ENCODE measurements at regions not wholly inside any gene's neighbourhood (a gene's known extent, or its start where the extent isn't known, plus 50 kb on each side); places are given as distances from the start of the nearest gene placed in this dataset.
"Not testable (repeated sequence)": the region's sequence is repeated elsewhere in the genome, so short reads cannot be mapped to it uniquely, and the experiment has no call there.

- H3K36me3 ChIP-seq, result no peaks in the 10 kb centered on the region
- no peak overlapping the region for H3K4me3 ChIP-seq
- no peak overlapping the region for H3K27ac ChIP-seq
- no peak for DNase-seq (ENCODE audit: low spot score in 2 of 2)
- H3K4me1 ChIP-seq, result peaks cover 0 to 11% (median 0%) of the 10 kb centered on the region in 4 donors
- H3K27me3 ChIP-seq, result no peaks in the 10 kb centered on the region
- WGBS, 2 donors, result 72 to 84% methylated on average over 2 of the region's 2 CpGs
- H3K9me3 ChIP-seq, result peaks cover 0 to 3% (median 0%) of the 10 kb centered on the region in 4 donors
- TF ChIP-seq EP300 (IDR thresholded peaks at IDR 0.05), result no peak
- no peak for TF ChIP-seq CTCF (IDR thresholded peaks at IDR 0.05)
- no peak for TF ChIP-seq POLR2A (IDR thresholded peaks at IDR 0.05)
These were observed 195.0 kb downstream of the BTBD3 start for GRCh38 chr20:12112665-12113064.

GRCh38 chr20:12113075-12113467 lies 195.4 kb downstream of the BTBD3 start:
- H3K36me3 ChIP-seq, result no peaks in the 10 kb centered on the region
- no peak for DNase-seq (ENCODE audit: low spot score in 2 of 2)
- H3K4me3 ChIP-seq, result no peak overlapping the region
- WGBS, 2 donors, result 70 to 74% methylated on average over 3 of the region's 3 CpGs
- TF ChIP-seq EP300 (IDR thresholded peaks at IDR 0.05), result no peak
- TF ChIP-seq POLR2A (IDR thresholded peaks at IDR 0.05), result no peak
- no peak for TF ChIP-seq CTCF (IDR thresholded peaks at IDR 0.05)
- no peak overlapping the region for H3K27ac ChIP-seq
- H3K27me3 ChIP-seq, result no peaks in the 10 kb centered on the region
- no peaks in the 10 kb centered on the region for H3K9me3 ChIP-seq
- H3K4me1 ChIP-seq, result peaks cover 0 to 11% (median 0%) of the 10 kb centered on the region in 4 donors

- H3K4me3 ChIP-seq, result no peak overlapping the region
- TF ChIP-seq CTCF (IDR thresholded peaks at IDR 0.05) (no peak), POLR2A (IDR thresholded peaks at IDR 0.05) (no peak), EP300 (IDR thresholded peaks at IDR 0.05) (no peak)
- peak in 1 of 2 donors; percentile 13 for DNase-seq (ENCODE audit: low spot score in 2 of 2)
- peaks cover 0 to 11% (median 0%) of the 10 kb centered on the region in 4 donors for H3K4me1 ChIP-seq
- H3K36me3 ChIP-seq, result no peaks in the 10 kb centered on the region
- WGBS, 2 donors, result 25 to 33% methylated on average over 10 of the region's 10 CpGs
- H3K27ac ChIP-seq, result peak overlapping the region in 1 of 4 donors; percentile 7
- peaks cover 0 to 2% (median 0%) of the 10 kb centered on the region in 4 donors for H3K9me3 ChIP-seq
- no peaks in the 10 kb centered on the region for H3K27me3 ChIP-seq
These were observed 196.0 kb downstream of the BTBD3 start for GRCh38 chr20:12113468-12114371.

GRCh38 chr20:12129114-12129513 lies 211.4 kb downstream of the BTBD3 start:
- not testable (repeated sequence) for DNase-seq (ENCODE audit: low spot score in 2 of 2); H3K27me3 ChIP-seq; H3K36me3 ChIP-seq; H3K27ac ChIP-seq; H3K4me3 ChIP-seq; H3K4me1 ChIP-seq; H3K9me3 ChIP-seq
- WGBS, 2 donors, result 82 to 86% methylated on average over 9 to 13 of the region's 13 CpGs

GRCh38 chr20:12129532-12129931 lies 211.8 kb downstream of the BTBD3 start:
- not testable (repeated sequence) for H3K36me3 ChIP-seq; H3K27me3 ChIP-seq; H3K27ac ChIP-seq; H3K4me3 ChIP-seq; H3K9me3 ChIP-seq; DNase-seq (ENCODE audit: low spot score in 2 of 2); H3K4me1 ChIP-seq
- 89% methylated on average over 10 of the region's 10 CpGs for WGBS, 2 donors

GRCh38 chr20:12130781-12131180 lies 213.1 kb downstream of the BTBD3 start:
- Histone ChIP-seq H3K4me3 (no peak overlapping the region), H3K36me3 (no peaks in the 10 kb centered on the region), H3K9me3 (no peaks in the 10 kb centered on the region), H3K4me1 (no peaks in the 10 kb centered on the region), H3K27ac (no peak overlapping the region), H3K27me3 (no peaks in the 10 kb centered on the region)
- no peak for TF ChIP-seq EP300 (IDR thresholded peaks at IDR 0.05)
- TF ChIP-seq POLR2A (IDR thresholded peaks at IDR 0.05), result no peak
- no peak for TF ChIP-seq CTCF (IDR thresholded peaks at IDR 0.05)
- WGBS, 2 donors, result 90 to 95% methylated on average over 1 of the region's 1 CpG
- DNase-seq (ENCODE audit: low spot score in 2 of 2), result no peak

Data from tibial nerve (tissue), 4 donors.